ENCODE measurements at regions not wholly inside any gene's neighbourhood (a gene's known extent, or its start where the extent isn't known, plus 50 kb on each side); places are given as distances from the start of the nearest gene placed in this dataset.

- Histone ChIP-seq H3K4me1 (ENCODE audit: control insufficient read depth in 2 of 2, insufficient read depth in 2 of 2, low read length in 2 of 2) (no peaks in the 10 kb centered on the region), H3K36me3 (ENCODE audit: control insufficient read depth in 2 of 2, insufficient read depth in 2 of 2, low read length in 1 of 2) (no peaks in the 10 kb centered on the region), H3K27me3 (ENCODE audit: control insufficient read depth in 2 of 2, insufficient read depth in 1 of 2, low read length in 1 of 2) (no peaks in the 10 kb centered on the region), H3K9me3 (ENCODE audit: control insufficient read depth in 2 of 2, insufficient read depth in 1 of 2, low read length in 1 of 2) (no peaks in the 10 kb centered on the region), H3K4me3 (ENCODE audit: low read length in 2 of 2) (no peak overlapping the region), H3K27ac (ENCODE audit: low read depth in 1 of 2, low read length in 1 of 2) (no peak overlapping the region)
- 76% methylated on average over 2 of the region's 2 CpGs for WGBS
- no peak for DNase-seq (ENCODE audit: low read depth in 6 of 9, low spot score in 9 of 9)
These were observed 243.3 kb upstream of the STARD13 start for GRCh38 chr13:33528896-33529295.

- no peaks in the 10 kb centered on the region for H3K27me3 ChIP-seq (ENCODE audit: control insufficient read depth in 2 of 2, insufficient read depth in 1 of 2, low read length in 1 of 2)
- no peak overlapping the region for H3K4me3 ChIP-seq (ENCODE audit: low read length in 2 of 2)
- H3K4me1 ChIP-seq (ENCODE audit: control insufficient read depth in 2 of 2, insufficient read depth in 2 of 2, low read length in 2 of 2): no peaks in the 10 kb centered on the region
- H3K27ac ChIP-seq (ENCODE audit: low read depth in 1 of 2, low read length in 1 of 2): no peak overlapping the region
- no peak for DNase-seq (ENCODE audit: low read depth in 6 of 9, low spot score in 9 of 9)
- H3K36me3 ChIP-seq (ENCODE audit: control insufficient read depth in 2 of 2, insufficient read depth in 2 of 2, low read length in 1 of 2): no peaks in the 10 kb centered on the region
- H3K9me3 ChIP-seq (ENCODE audit: control insufficient read depth in 2 of 2, insufficient read depth in 1 of 2, low read length in 1 of 2): no peaks in the 10 kb centered on the region
These were observed 245.9 kb upstream of the STARD13 start for GRCh38 chr13:33531484-33531883.

GRCh38 chr13:33535061-33535460, 249.5 kb upstream of the STARD13 start:
- no peak for DNase-seq (ENCODE audit: low read depth in 6 of 9, low spot score in 9 of 9)
- Histone ChIP-seq H3K36me3 (ENCODE audit: control insufficient read depth in 2 of 2, insufficient read depth in 2 of 2, low read length in 1 of 2) (no peaks in the 10 kb centered on the region), H3K27ac (ENCODE audit: low read depth in 1 of 2, low read length in 1 of 2) (no peak overlapping the region), H3K4me3 (ENCODE audit: low read length in 2 of 2) (no peak overlapping the region), H3K9me3 (ENCODE audit: control insufficient read depth in 2 of 2, insufficient read depth in 1 of 2, low read length in 1 of 2) (no peaks in the 10 kb centered on the region), H3K4me1 (ENCODE audit: control insufficient read depth in 2 of 2, insufficient read depth in 2 of 2, low read length in 2 of 2) (no peaks in the 10 kb centered on the region), H3K27me3 (ENCODE audit: control insufficient read depth in 2 of 2, insufficient read depth in 1 of 2, low read length in 1 of 2) (no peaks in the 10 kb centered on the region)
- WGBS: 92% methylated on average over 4 of the region's 4 CpGs

GRCh38 chr13:33536601-33537000, 251.0 kb upstream of the STARD13 start:
- no peaks in the 10 kb centered on the region for H3K36me3 ChIP-seq (ENCODE audit: control insufficient read depth in 2 of 2, insufficient read depth in 2 of 2, low read length in 1 of 2)
- WGBS: 50% methylated on average over 2 of the region's 2 CpGs
- no peak overlapping the region for H3K4me3 ChIP-seq (ENCODE audit: low read length in 2 of 2)
- H3K27me3 ChIP-seq (ENCODE audit: control insufficient read depth in 2 of 2, insufficient read depth in 1 of 2, low read length in 1 of 2): no peaks in the 10 kb centered on the region
- H3K4me1 ChIP-seq (ENCODE audit: control insufficient read depth in 2 of 2, insufficient read depth in 2 of 2, low read length in 2 of 2): peaks cover 5% of the 10 kb centered on the region in 2 donors
- H3K9me3 ChIP-seq (ENCODE audit: control insufficient read depth in 2 of 2, insufficient read depth in 1 of 2, low read length in 1 of 2): no peaks in the 10 kb centered on the region
- DNase-seq (ENCODE audit: low read depth in 6 of 9, low spot score in 9 of 9): no peak
- no peak overlapping the region for H3K27ac ChIP-seq (ENCODE audit: low read depth in 1 of 2, low read length in 1 of 2)

GRCh38 chr13:33537026-33537425, 251.5 kb upstream of the STARD13 start:
- peaks cover 5 to 6% of the 10 kb centered on the region in 2 donors for H3K4me1 ChIP-seq (ENCODE audit: control insufficient read depth in 2 of 2, insufficient read depth in 2 of 2, low read length in 2 of 2)
- H3K27ac ChIP-seq (ENCODE audit: low read depth in 1 of 2, low read length in 1 of 2): no peak overlapping the region
- no peak for DNase-seq (ENCODE audit: low read depth in 6 of 9, low spot score in 9 of 9)
- H3K27me3 ChIP-seq (ENCODE audit: control insufficient read depth in 2 of 2, insufficient read depth in 1 of 2, low read length in 1 of 2): no peaks in the 10 kb centered on the region
- H3K4me3 ChIP-seq (ENCODE audit: low read length in 2 of 2): no peak overlapping the region
- WGBS: 93% methylated on average over 5 of the region's 5 CpGs
- H3K36me3 ChIP-seq (ENCODE audit: control insufficient read depth in 2 of 2, insufficient read depth in 2 of 2, low read length in 1 of 2): no peaks in the 10 kb centered on the region
- H3K9me3 ChIP-seq (ENCODE audit: control insufficient read depth in 2 of 2, insufficient read depth in 1 of 2, low read length in 1 of 2): no peaks in the 10 kb centered on the region

- Histone ChIP-seq H3K4me3 (ENCODE audit: low read length in 2 of 2) (no peak overlapping the region), H3K9me3 (ENCODE audit: control insufficient read depth in 2 of 2, insufficient read depth in 1 of 2, low read length in 1 of 2) (no peaks in the 10 kb centered on the region), H3K27me3 (ENCODE audit: control insufficient read depth in 2 of 2, insufficient read depth in 1 of 2, low read length in 1 of 2) (no peaks in the 10 kb centered on the region), H3K4me1 (ENCODE audit: control insufficient read depth in 2 of 2, insufficient read depth in 2 of 2, low read length in 2 of 2) (peaks cover 5 to 6% of the 10 kb centered on the region in 2 donors), H3K27ac (ENCODE audit: low read depth in 1 of 2, low read length in 1 of 2) (no peak overlapping the region), H3K36me3 (ENCODE audit: control insufficient read depth in 2 of 2, insufficient read depth in 2 of 2, low read length in 1 of 2) (no peaks in the 10 kb centered on the region)
- DNase-seq (ENCODE audit: low read depth in 6 of 9, low spot score in 9 of 9): no peak
- 94% methylated on average over 2 of the region's 2 CpGs for WGBS
These were observed 252.1 kb upstream of the STARD13 start for GRCh38 chr13:33537676-33538075.

- 90% methylated on average over 7 of the region's 7 CpGs for WGBS
- Histone ChIP-seq H3K27ac (ENCODE audit: low read depth in 1 of 2, low read length in 1 of 2) (peak overlapping the region; percentile 99 to 100), H3K4me1 (ENCODE audit: control insufficient read depth in 2 of 2, insufficient read depth in 2 of 2, low read length in 2 of 2) (peaks cover 9 to 14% of the 10 kb centered on the region in 2 donors), H3K9me3 (ENCODE audit: control insufficient read depth in 2 of 2, insufficient read depth in 1 of 2, low read length in 1 of 2) (no peaks in the 10 kb centered on the region), H3K36me3 (ENCODE audit: control insufficient read depth in 2 of 2, insufficient read depth in 2 of 2, low read length in 1 of 2) (no peaks in the 10 kb centered on the region), H3K27me3 (ENCODE audit: control insufficient read depth in 2 of 2, insufficient read depth in 1 of 2, low read length in 1 of 2) (no peaks in the 10 kb centered on the region), H3K4me3 (ENCODE audit: low read length in 2 of 2) (peak overlapping the region; percentile 53 to 80)
- peak in 5 of 9 donors; percentile 1 to 42 (median 13) for DNase-seq (ENCODE audit: low read depth in 6 of 9, low spot score in 9 of 9)
These were observed 255.9 kb upstream of the STARD13 start for GRCh38 chr13:33541456-33541855.

- H3K36me3 ChIP-seq (ENCODE audit: control insufficient read depth in 2 of 2, insufficient read depth in 2 of 2, low read length in 1 of 2): no peaks in the 10 kb centered on the region
- peak overlapping the region; percentile 53 to 80 for H3K4me3 ChIP-seq (ENCODE audit: low read length in 2 of 2)
- WGBS: 17% methylated on average over 8 of the region's 8 CpGs
- H3K9me3 ChIP-seq (ENCODE audit: control insufficient read depth in 2 of 2, insufficient read depth in 1 of 2, low read length in 1 of 2): no peaks in the 10 kb centered on the region
- peaks cover 9 to 14% of the 10 kb centered on the region in 2 donors for H3K4me1 ChIP-seq (ENCODE audit: control insufficient read depth in 2 of 2, insufficient read depth in 2 of 2, low read length in 2 of 2)
- no peaks in the 10 kb centered on the region for H3K27me3 ChIP-seq (ENCODE audit: control insufficient read depth in 2 of 2, insufficient read depth in 1 of 2, low read length in 1 of 2)
- DNase-seq (ENCODE audit: low read depth in 6 of 9, low spot score in 9 of 9): peak in 1 of 9 donors; percentile 13
- peak overlapping the region; percentile 99 to 100 for H3K27ac ChIP-seq (ENCODE audit: low read depth in 1 of 2, low read length in 1 of 2)
These were observed 256.4 kb upstream of the STARD13 start for GRCh38 chr13:33541962-33542308.

GRCh38 chr13:33542309-33543088, 256.9 kb upstream of the STARD13 start:
- WGBS: under 1% methylated on average over 70 of the region's 70 CpGs

More at GRCh38 chr13:33542309-33543088, 256.9 kb upstream of the STARD13 start:
- H3K9me3 ChIP-seq (ENCODE audit: control insufficient read depth in 2 of 2, insufficient read depth in 1 of 2, low read length in 1 of 2): no peaks in the 10 kb centered on the region
- no peaks in the 10 kb centered on the region for H3K27me3 ChIP-seq (ENCODE audit: control insufficient read depth in 2 of 2, insufficient read depth in 1 of 2, low read length in 1 of 2)
- no peaks in the 10 kb centered on the region for H3K36me3 ChIP-seq (ENCODE audit: control insufficient read depth in 2 of 2, insufficient read depth in 2 of 2, low read length in 1 of 2)
- DNase-seq (ENCODE audit: low read depth in 6 of 9, low spot score in 9 of 9): peak; percentile 94 to 99 (median 98)
- peak overlapping the region; percentile 99 to 100 for H3K27ac ChIP-seq (ENCODE audit: low read depth in 1 of 2, low read length in 1 of 2)
- H3K4me1 ChIP-seq (ENCODE audit: control insufficient read depth in 2 of 2, insufficient read depth in 2 of 2, low read length in 2 of 2): peaks cover 9 to 14% of the 10 kb centered on the region in 2 donors
- H3K4me3 ChIP-seq (ENCODE audit: low read length in 2 of 2): peak overlapping the region; percentile 53 to 80

Data from thymus (tissue), 11 donors.